ENCODE measurements at regions not wholly inside any gene's neighbourhood (a gene's known extent, or its start where the extent isn't known, plus 50 kb on each side); places are given as distances from the start of the nearest gene placed in this dataset.

DNA sequence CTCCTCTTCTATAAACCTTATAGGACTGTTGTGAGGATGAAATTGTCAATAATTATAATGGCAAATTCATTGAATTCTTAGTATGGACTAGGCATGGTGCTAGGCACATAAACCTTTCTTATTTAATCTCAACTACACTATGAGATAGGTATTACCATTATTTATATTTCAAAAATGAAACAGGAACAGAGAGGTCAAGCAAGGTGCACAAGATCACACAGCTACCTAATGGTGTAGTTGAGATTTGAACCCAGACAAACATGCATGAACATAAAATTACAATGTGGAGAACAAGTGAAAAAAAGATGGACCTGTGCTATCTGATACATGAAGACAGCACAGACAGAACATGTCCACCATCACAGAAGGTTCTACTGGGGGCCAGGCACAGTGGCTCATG lies 156.7 kb downstream of the AXIN2 start:
- DNase-seq (ENCODE audit: low read depth): no peak

DNA sequence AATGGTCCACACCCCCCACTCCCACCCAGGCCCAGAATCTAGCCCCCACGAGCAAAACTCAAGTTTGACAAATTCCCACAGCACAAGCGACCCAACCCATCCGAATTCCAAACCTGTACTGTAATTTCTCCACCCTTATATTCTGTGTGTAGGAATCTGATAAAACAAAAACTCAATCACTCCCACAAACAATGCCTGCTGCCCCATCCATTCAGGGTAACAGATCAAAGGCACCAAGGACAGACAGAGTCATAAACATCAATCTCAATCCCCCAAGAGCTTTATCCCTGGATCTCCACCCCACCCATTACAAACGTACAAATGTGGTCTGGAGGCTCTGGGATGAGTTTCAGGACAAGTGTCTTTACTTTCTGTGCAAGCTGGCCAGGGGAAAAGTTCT lies 157.8 kb downstream of the AXIN2 start:
- DNase-seq (ENCODE audit: low read depth): no peak

DNA sequence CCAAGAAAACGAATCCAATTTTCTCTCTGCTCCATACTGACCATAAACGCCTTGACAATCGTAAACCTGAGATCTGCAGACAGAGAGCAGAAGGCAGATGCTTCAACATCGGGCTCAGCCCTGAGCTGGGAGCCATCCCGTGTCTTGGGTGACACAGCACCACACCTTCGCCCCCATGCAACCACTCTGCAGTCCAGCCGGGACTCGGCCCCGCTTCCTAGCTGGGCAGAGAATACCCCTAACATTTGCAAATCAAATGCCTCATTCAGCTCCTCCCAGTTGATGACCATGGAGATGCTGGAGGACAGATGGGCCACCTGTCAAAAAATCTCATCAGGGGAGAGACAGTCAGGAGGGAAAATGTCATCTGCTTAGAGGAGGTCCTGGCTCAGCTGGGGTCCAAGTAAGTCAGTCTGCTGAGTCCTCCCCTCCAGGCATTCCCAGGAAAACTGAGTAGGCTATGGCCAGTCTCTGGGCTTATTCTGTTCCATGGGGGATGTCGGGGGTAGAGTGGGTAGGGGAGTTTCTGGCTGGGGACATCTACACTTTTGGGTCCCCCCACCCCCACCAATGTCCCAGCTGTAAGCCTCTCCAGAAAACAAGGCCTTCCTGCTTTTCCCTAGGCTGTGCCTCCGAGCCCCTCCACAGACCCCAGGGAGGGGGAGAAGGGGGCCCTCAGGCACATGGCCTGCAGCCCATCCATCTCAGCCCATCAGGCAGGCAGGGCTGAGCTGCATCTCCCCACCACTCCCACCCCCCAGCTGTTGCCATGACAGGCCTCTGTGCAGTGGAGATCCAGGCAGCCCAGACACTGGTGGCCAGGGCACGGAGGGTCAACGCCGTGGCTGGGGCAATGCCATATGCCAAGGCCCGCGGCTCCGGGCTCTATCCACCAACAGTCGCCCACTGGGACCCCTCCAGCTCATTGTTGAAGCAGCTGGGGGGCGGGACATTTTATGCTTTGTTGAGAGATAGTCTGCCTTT lies 158.6 kb downstream of the AXIN2 start:
- no peak for DNase-seq (ENCODE audit: low read depth)

DNA sequence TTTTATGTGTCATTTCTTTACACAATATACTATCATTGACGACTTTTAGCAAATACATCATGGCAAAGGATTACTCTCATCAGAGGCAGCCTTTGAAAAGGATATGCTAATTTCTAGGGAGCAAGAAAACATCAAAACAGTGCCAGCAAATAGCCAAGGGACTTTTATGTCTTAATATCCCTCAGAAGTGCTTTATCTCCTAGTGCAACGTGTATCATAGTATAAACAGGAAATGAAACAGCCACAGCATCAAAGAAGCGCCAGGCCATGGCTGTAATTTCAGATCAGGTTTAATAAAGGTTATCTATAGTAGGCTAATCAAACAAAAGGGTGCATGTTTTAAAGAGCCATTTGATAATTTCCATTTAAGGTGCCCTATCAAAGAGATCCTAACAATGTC lies 159.9 kb downstream of the AXIN2 start:
- DNase-seq (ENCODE audit: low read depth): peak; percentile 24

DNA sequence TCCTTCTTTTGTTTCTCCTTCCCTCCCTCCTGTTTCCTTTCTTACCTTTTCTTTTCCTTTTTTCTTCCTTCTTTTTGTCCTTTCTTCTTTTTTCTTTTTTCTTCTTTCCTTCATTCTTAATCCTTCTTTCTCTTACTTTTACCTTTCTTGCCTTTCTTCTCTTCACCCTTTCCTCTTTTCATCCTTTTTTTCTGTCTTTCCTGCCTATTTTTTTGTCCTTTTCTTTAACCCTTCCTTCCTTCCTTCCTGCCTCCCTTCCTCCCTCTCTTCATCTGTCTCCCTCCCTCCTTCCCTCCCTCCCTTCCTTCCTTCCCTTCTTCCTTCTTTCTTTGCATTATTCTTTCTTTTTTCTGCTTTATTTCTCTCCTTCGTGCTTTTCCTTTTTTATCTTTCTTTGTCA lies 160.7 kb downstream of the AXIN2 start:
- DNase-seq (ENCODE audit: low read depth): no peak

DNA sequence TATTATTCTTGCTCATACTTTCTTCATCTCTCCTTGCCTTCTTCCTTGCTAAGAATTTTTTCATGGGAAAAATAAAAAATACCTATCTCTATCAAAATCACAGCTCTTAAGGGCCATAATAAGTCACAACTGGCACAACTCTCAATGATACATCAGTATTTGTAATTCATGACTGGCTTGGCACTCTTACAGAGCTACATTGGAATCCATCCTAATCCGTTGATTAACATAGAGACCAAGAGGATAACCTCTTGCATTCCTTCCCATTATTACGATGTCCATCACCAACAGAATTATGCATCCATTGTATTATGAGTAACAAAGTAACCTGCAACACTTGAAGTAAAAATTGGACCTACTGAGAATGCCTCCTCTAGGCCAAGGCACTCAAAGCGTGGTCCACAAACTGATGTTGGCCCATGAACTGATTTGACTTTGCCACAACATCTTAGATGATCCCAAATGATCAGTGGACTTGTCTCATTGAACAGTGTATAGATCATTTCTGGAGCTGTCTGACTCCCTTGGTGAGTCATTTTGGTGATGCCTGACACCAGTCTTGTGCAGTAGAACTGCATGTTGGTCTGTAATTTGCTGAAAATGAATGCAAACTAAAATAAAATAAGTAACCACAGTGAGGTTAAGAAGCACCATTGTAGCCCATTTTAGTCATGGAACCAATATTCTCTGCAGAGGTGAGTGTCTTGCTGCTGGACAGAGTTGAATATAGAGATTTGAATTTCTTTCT lies 163.2 kb downstream of the AXIN2 start:
- no peak for DNase-seq (ENCODE audit: low read depth)

DNA sequence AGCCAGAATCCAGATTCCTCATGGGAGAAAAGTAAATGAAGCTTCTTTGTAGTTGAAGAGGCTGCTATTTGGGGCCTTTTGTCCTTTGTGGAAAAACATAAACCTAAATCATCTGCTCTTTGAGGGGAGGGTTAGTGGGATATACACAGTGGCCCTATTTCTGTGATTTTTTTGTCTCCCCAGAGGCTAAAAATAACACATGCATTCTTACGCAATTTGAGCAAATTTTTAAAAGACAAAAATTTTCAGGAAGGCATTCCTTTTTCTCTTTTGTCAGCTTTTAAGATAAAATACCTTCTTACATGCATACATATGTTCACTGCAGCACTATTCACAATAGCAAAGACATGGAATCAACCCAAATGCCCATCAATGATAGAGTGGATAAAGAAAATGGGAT lies 165.5 kb downstream of the AXIN2 start:
- no peak for DNase-seq (ENCODE audit: low read depth)

DNA sequence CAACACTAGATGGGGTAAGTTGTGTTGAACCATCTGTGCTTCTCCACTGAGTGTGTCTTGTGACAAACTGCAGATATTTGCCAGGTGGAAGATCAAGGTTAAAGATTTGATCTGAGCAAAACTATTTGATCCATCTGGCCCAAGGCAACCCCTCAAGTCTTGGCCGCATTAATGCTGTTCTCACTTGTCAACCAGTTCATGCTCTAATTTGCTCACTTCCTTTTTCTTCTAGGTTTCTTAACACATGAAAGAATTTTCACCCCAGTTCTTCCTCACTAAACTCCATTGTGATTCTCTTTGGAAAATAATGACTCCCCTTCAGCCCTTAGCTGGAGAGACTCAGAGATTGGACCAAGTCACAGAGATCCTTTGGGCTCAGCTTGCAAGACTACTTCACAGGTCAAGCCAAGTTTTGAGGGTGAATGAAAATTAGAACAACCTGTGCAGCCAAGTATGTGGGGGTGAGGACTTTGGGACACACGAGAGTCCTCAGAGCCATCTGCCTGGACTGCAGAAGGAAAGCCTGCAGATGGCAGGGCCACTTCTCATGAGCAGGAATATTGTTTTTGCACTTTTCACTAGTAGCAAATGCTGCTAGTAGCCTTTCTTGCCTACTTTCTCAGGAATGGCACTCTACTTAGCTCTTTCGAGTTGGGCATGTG lies 166.5 kb downstream of the AXIN2 start:
- DNase-seq (ENCODE audit: low read depth): no peak

DNA sequence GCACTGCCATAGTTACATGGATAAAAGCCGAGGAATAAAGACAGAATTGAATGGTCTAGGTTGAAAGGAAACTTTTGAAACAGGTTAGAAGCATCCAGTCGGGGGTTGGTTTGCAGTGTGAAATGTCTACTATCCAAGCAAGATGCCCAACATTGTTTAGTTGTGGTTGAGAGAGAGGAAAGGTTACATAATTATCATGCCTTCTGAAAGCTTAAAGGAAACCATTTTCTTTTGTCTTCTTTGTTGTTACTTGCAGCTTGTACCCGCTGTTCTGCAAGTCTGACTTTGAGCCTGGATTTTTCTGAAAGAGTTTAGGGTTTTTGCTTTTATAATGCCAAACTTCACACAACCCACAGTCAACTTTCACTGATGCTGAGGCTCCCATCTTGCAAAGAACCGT lies 167.9 kb downstream of the AXIN2 start:
- no peak for DNase-seq (ENCODE audit: low read depth)

DNA sequence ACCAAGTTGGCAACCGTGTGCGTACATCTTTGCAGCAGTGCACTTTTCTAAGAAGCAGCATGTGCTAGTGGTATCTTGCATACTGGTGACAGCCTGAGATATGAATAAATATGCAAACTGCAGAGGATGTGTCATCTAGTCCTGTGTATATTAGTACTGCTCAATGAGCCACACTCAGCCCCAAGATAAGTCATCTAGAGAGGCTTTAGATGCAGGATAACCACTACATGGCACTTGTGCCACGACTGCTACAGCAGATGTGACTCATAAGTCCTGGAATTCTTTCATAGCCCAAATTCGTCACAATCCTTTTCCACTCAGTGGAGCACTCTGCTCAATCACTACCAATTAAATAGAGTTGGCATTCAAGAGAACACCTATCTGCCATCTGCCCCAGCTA lies 171.5 kb downstream of the AXIN2 start:
- DNase-seq (ENCODE audit: low read depth): peak; percentile 43

DNA sequence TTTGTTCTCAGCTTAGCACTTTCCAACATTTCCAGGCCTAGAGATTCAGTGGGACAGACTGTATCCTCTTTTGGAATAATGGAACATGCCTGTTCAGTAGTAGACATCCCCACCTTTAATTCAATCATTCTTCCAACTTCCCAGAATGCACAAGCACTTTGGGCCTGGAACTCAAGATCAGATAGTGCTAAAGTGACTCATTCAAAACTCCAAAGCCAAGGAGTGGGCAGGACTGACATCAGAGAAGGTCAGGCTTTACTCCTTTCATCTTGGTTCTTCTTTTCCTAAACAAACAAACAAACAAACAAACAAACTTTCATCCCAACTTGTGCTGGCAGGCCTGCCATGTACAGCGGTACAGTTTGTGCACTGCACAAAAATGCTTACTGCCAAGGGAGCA lies 172.0 kb downstream of the AXIN2 start:
- peak; percentile 46 for DNase-seq (ENCODE audit: low read depth)

DNA sequence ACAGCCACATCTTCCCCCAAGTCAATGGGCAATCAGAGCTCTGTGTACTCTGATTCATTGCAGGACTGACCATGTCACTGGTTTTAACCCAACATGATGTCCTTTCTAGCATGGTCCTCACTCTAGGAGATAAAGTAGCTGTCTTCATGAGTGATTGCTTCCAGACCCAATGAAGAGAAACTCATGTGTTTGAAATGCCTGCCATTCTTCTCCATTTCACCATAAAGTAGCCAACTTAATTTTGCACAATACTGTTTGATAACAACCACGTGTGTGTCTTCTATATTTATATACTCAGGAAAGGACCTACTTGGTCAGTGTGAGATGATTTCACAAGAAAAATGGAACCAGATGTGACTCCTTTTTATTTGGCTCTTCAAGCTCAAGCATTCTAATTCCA lies 172.5 kb downstream of the AXIN2 start:
- DNase-seq (ENCODE audit: low read depth): no peak

DNA sequence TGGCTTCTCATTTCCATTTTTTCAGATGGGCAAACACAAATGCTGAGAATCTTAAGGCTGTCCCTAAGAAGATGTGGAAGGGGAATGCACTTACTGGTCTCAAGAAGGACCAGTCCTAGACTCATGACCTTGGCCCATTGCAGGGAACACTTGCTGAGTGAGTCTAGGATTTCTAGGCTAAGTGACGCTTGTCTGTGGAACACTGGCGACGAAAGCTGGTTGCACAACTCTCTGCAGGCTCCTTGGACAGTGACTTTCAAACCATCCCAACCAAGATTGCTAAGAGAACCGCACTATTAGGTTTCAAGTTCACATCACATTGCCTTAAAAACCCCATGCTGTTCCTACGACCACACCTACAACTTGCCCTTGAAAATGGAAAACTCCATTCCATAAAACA lies 174.1 kb downstream of the AXIN2 start:
- DNase-seq (ENCODE audit: low read depth): no peak

DNA sequence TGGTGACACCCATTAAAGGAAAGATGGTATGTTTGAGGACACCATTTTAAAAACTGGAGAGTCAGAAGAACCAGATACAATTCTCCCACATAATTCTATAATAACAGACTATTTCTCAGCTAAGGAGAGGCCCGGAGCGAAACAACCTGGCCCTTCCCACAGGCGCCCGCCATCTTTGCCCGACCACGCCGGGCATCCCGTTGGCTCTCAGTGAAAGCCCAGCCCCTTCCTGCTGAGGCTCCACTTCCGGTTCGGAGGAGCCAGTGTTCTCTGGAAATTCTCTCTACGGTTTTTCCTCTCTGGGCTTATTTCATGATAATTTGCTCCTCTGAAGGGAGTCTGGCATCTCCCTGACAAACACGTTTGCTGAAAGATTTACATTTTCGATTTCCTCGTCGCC lies 175.7 kb downstream of the AXIN2 start:
- no peak for DNase-seq (ENCODE audit: low read depth)

DNA sequence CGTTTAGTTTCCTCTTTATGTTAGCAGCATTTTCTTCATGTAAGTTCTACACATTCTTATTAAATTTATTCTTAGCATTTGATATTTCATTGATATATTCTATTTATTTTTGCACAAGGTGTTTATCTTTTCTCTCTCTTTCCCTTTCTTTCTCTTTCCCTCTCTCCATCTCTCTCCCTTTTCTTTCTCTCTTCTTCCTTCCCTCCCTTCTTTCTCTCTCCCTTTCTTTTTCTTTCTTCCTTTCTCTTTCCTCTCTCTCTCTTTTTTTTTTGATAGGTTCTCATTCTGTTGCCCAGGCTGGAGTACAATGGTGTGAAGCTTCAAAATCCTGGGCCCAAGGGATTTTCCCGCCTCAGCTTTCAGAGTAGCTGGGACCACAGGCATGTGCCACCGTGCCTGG lies 176.4 kb downstream of the AXIN2 start:
- no peak for DNase-seq (ENCODE audit: low read depth)

DNA sequence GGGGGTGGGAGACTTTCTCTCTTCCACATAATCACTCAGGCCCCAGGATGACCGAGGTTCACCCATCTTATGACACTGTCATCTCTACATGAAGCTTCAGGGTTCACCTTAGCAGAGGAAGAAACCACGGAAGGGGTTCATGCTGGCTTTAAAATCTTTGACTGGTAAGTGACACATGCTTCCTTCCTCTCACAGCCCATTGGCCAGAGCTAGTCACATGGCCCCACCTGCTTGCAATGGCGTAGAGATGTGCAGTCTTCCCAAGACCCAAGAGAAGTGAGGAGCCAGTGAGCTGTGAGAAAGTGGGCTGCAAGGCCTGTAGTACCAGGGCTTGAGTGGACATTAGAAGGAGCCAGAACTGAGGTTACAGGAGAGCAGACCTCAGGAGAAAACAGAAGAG lies 180.3 kb downstream of the AXIN2 start:
- DNase-seq (ENCODE audit: low read depth): no peak

DNA sequence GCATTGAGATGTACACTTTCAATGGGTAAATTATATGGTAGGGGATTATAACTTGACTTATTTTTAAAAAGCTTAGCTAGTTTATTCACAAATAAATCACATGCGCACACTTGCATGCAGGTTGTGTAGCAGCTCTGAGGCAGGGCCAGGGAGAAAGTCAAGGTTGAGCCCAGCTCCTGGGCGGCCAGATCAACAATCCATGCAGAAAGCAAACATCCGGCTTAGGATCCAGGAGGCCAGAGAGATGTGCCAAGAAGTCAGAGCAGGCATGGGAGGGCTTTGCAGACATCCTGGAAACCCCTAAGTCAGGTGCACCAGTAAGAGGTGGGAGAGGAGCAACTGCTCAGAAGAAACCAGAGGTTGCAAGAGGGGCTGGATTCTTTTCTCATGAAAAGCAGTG lies 186.5 kb downstream of the AXIN2 start:
- no peak for DNase-seq (ENCODE audit: low read depth)

DNA sequence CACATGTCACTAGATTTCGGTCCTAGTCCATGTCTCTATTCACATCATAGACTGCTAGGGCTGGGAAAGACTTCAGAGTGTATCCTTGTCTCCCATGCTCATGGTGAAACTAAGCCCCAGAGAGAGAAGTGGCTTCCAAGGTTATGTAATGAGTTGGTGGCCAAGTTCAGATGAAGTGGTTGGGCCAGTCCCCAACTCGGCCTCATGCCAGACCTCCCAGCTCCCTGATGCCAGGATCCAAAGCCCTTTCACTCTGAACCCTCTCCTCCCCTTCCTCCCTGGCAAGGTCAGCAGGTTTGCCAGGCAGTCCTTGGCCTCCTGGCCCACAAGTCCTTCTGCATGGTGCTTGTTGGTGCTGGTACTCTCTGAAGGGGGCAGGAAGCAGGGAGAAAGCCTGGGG lies 189.7 kb downstream of the AXIN2 start:
- DNase-seq (ENCODE audit: low read depth): no peak

DNA sequence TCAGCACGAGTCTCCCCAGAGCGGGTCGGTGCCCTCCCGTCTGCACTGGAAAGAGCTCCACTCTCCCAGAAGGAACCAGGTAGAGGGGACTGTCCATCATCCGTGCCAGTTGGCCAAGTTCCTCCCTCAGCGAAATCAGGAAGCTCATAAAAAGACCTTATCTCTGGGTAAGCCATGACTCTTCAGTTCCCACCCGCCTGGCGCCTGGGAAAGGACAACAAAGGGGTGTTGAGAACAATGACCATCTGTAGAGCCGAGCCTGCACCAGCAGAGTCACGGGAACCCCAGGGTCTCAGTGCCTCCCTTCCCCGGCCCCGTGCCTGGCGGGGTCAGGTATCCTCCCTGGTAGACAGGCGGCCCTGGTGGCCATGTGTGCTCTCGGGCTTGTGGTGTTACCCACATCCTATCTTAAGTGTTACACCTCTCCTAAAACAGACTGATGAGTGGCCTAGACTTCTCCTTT lies 190.7 kb downstream of the AXIN2 start:
- no peak for DNase-seq (ENCODE audit: low read depth)

DNA sequence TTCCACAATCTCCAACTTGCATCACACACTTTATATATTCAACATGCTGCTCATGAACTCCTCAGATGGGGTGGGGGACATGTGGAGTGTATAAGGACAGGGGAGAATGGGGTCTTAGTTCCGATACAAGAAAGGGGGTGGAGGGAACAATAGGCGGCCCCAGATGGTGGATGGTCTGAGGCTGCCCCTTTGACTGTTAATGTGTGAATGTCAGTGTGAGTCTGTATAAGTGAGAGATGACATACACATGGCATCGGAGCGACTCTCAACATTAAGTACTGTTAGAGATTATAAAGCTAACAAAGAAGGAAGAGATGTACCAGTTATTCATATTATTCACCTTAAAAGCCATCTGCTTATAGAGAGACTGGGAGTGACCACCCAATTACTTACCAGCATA lies 193.1 kb downstream of the AXIN2 start:
- no peak for DNase-seq (ENCODE audit: low read depth)

DNA sequence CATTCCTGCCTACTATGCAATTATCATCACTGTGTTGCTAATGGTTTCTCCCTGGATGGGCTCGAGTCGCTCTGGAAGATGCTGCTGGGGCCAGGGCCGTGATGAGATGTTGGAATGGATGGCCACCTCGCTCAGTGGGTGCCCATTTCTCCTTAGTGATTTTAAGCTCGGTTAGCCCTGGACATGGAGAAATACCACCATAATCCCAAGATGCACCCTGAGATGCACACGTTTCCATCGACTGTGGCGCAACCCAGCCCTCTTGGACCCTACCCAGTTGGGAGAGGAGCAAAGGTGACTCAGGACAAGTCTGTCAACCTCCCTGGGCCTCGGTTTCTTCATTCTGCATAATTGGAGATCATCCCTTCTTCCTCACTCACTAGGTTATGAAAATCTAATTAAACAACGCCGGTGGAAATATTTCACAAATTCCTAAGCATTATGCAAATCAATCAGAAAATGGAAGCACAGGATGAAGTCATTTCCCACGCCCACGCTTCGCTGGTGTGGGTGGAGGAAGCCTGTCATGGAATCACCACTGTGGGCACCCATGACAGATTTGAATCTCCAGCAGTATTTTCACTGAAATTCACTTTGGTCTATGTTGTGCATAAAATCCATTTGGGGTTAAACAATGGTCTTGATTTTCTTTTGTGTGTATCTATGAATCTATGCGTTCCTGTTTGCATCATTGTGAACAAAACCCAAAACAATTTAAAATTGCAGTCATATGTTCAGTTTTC lies 195.2 kb downstream of the AXIN2 start:
- DNase-seq (ENCODE audit: low read depth): no peak

DNA sequence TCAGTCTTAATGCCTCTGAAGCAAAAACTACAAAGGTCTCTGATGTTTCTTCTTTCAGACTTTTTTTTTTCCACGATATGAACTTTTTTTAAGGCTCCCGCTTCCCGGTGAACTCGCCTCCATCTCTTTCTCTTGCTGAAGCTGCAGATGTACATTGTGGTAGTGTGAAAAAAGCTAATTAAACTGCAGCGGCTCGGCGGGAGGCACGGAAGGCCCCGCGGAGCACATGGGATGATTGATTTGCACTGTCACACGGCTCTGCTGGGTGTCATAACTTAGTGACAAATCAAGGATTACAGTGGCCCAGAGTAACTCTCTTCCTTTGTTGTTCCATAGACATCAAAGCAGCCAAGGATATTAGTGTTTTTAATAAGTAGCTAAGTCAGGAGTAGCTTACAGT lies 196.3 kb downstream of the AXIN2 start:
- DNase-seq (ENCODE audit: low read depth): no peak
